SK-N-SH (cell line): ENCODE measurements at regions not wholly inside any gene's neighbourhood (a gene's known extent, or its start where the extent isn't known, plus 50 kb on each side); places are given as distances from the start of the nearest gene placed in this dataset.

Experiments used
- CTCF ChIA-PET: fragments of 300-600, 350-600 bp; formaldehyde crosslinking; extraction: SDS; loops from one replicate; lab custom pipeline; 2021; lab: Yijun Ruan, JAX
- POLR2A ChIA-PET: fragments of 350-600 bp; sonication (Branson Sonifier 250); formaldehyde crosslinking; extraction: SDS; loops from one replicate; lab custom pipeline; 2020; ENCODE audit warnings: antibody characterized with exemption, inconsistent platforms; lab: Yijun Ruan, JAX
- DNase-seq: peaks from one replicate; pipeline ENCODE4 v3.0.0; 2012
- H2AFZ ChIP-seq: fragments of 200-600 bp; sonication (generic); 2 replicates; pipeline ENCODE4 v1.8.1; 2016; ENCODE audit warnings: antibody characterized with exemption, mild to moderate bottlenecking, low read depth
- H3F3A ChIP-seq: fragments of 200-600 bp; sonication (generic); replicated peaks from 2 replicates; pipeline ENCODE3; 2016; ENCODE audit warnings: antibody characterized with exemption, mild to moderate bottlenecking; ENCODE audit not compliant: insufficient read depth
- H3K27ac ChIP-seq, 2 experiments: fragments of 200-500 bp in 1 of 2; fragments of 200-600 bp in 1 of 2; sonication (Bioruptor generic) in 1 of 2; sonication (generic), shearing (Covaris generic) in 1 of 2; 2 replicates each; pipeline versions ENCODE4 v1.5.1 to v1.6.1; 2014 to 2016; ENCODE audit warnings: low read depth in 2 of 2, inconsistent platforms in 1 of 2, low read length in 1 of 2, mild to moderate bottlenecking in 1 of 2, mixed read lengths in 1 of 2
- H3K27me3 ChIP-seq: fragments of 200-600 bp; sonication (generic), shearing (Covaris generic); 2 replicates; pipeline ENCODE4 v1.6.1; 2016; ENCODE audit warnings: mixed run types; ENCODE audit not compliant: insufficient read depth
- H3K36me3 ChIP-seq, 2 experiments: fragments of 200-500 bp in 1 of 2; fragments of 200-600 bp in 1 of 2; sonication (Bioruptor generic) in 1 of 2; sonication (generic) in 1 of 2; replicated peaks in 1 of 2; 2 replicates each; pipeline versions ENCODE3 to v1.5.1; 2014 to 2016; ENCODE audit warnings: low read length in 1 of 2, mild to moderate bottlenecking in 1 of 2; ENCODE audit not compliant: insufficient read depth in 2 of 2, control insufficient read depth in 1 of 2
- H3K4me1 ChIP-seq, 2 experiments: fragments of 200-500 bp in 1 of 2; fragments of 200-600 bp in 1 of 2; sonication (Bioruptor generic) in 1 of 2; sonication (generic), shearing (Covaris generic) in 1 of 2; 2 replicates each; pipeline versions ENCODE4 v1.5.1 to v1.6.1; 2014 to 2016; ENCODE audit warnings: low read depth in 1 of 2, low read length in 1 of 2, mixed run types in 1 of 2; ENCODE audit not compliant: insufficient read depth in 2 of 2, control insufficient read depth in 1 of 2
- H3K4me2 ChIP-seq: fragments of 200-600 bp; sonication (generic), shearing (Covaris generic); 2 replicates; pipeline ENCODE4 v1.6.1; 2017; ENCODE audit warnings: mixed run types
- H3K4me3 ChIP-seq, 2 experiments: fragments of 200-500 bp in 1 of 2; fragments of 200-600 bp in 1 of 2; sonication (Bioruptor generic) in 1 of 2; sonication (generic), shearing (Covaris generic) in 1 of 2; 2 replicates each; pipeline versions ENCODE4 v1.5.1 to v1.8.1; 2014 to 2016; ENCODE audit warnings: low read depth in 2 of 2, inconsistent platforms in 1 of 2, low read length in 1 of 2, mild to moderate bottlenecking in 1 of 2, mixed read lengths in 1 of 2, moderate library complexity in 1 of 2
- H3K79me2 ChIP-seq: fragments of 200-600 bp; sonication (generic); 2 replicates; pipeline ENCODE4 v1.8.1; 2017; ENCODE audit warnings: mild to moderate bottlenecking; ENCODE audit not compliant: insufficient read depth
- H3K9ac ChIP-seq: fragments of 200-600 bp; sonication (generic); 2 replicates; pipeline ENCODE4 v1.6.1; 2017; ENCODE audit warnings: mixed run types
- H3K9me2 ChIP-seq: fragments of 200-600 bp; sonication (generic); 2 replicates; pipeline ENCODE4 v1.6.1; 2017; ENCODE audit warnings: mixed run types
- H3K9me3 ChIP-seq: fragments of 200-600 bp; sonication (generic); 2 replicates; pipeline ENCODE4 v1.6.1; 2017; ENCODE audit warnings: mixed run types, mild to moderate bottlenecking, moderate library complexity
- H4K20me1 ChIP-seq: fragments of 200-600 bp; sonication (generic); 2 replicates; pipeline ENCODE4 v1.6.1; 2017; ENCODE audit warnings: mild to moderate bottlenecking, mixed run types; ENCODE audit not compliant: insufficient read depth
- CHD2 ChIP-seq: fragments of 150-350 bp; IDR thresholded peaks from 2 replicates; pipeline ENCODE4 v1.6.1; 2018; ENCODE audit warnings: low read length; ENCODE audit not compliant: partially characterized antibody
- CTCF ChIP-seq: fragments of 200-600 bp; sonication (generic); IDR thresholded peaks from 2 replicates; pipeline ENCODE4 v1.6.1; 2017; ENCODE audit warnings: antibody characterized with exemption, mild to moderate bottlenecking, moderate library complexity
- FOSL2 ChIP-seq: IDR thresholded peaks from 2 replicates; pipeline ENCODE4 v1.4.0; 2012; ENCODE audit warnings: low read depth, mild to moderate bottlenecking, moderate library complexity, borderline replicate concordance
- FOXJ3 ChIP-seq: sonication (generic); formaldehyde crosslinking; IDR thresholded peaks from 2 replicates; pipeline ENCODE4 v1.5.1; 2020; ENCODE audit warnings: mild to moderate bottlenecking, missing genetic modification reagents
- GATA2 ChIP-seq: sonication (generic); formaldehyde crosslinking; IDR thresholded peaks from 2 replicates; pipeline ENCODE4 v1.5.0; 2020; ENCODE audit warnings: mild to moderate bottlenecking, missing genetic modification reagents
- JUND ChIP-seq: IDR thresholded peaks from 2 replicates; pipeline ENCODE4 v1.4.0; 2012
- MAX ChIP-seq: IDR thresholded peaks from 2 replicates; pipeline ENCODE4 v1.4.0; 2012; ENCODE audit warnings: low read depth
- MEF2A ChIP-seq: IDR thresholded peaks from 2 replicates; pipeline ENCODE4 v1.4.0; 2012; ENCODE audit warnings: low read depth, borderline replicate concordance
- NRF1 ChIP-seq: IDR thresholded peaks from 2 replicates; pipeline ENCODE4 v1.6.1; 2012; ENCODE audit warnings: low read depth, mild to moderate bottlenecking, low read length
- PBX3 ChIP-seq: IDR thresholded peaks from 2 replicates; pipeline ENCODE4; 2012
- POLR2AphosphoS5 ChIP-seq: IDR thresholded peaks from 2 replicates; pipeline ENCODE4 v1.6.1; 2012; ENCODE audit warnings: low read depth, low read length
- RAD21 ChIP-seq: IDR thresholded peaks from 2 replicates; pipeline ENCODE4 v1.6.1; 2012; ENCODE audit warnings: mild to moderate bottlenecking, low read length
- RCOR1 ChIP-seq: fragments of 150-350 bp; IDR thresholded peaks from 2 replicates; pipeline ENCODE4 v1.6.1; 2017; ENCODE audit warnings: antibody characterized with exemption, low read length
- SIN3A ChIP-seq: IDR thresholded peaks from 2 replicates; pipeline ENCODE4 v1.6.1; 2012; ENCODE audit warnings: low read depth, mild to moderate bottlenecking, low read length, moderate library complexity, borderline replicate concordance
- SMC3 ChIP-seq: IDR thresholded peaks from 2 replicates; pipeline ENCODE4 v1.6.1; 2012; ENCODE audit warnings: low read depth, low read length, improper control_type of control experiment
- WGBS: methylation state at CpG from one replicate; pipeline ENCODE4 v1.1.6; 2017; ENCODE audit warnings: low lambda C conversion rate; 5-methylcytosine and 5-hydroxymethylcytosine counted together
- TF ChIP-seq, protein P1 (sequence below): fragments of 150-350 bp; IDR thresholded peaks from 2 replicates; pipeline ENCODE4 v1.6.1; 2016; ENCODE audit warnings: mild to moderate bottlenecking, low read depth, low read length
- TF ChIP-seq, protein P2 (sequence below): IDR thresholded peaks from 2 replicates; pipeline ENCODE4 v1.4.0; 2012; ENCODE audit warnings: low read depth, borderline replicate concordance

GRCh38 chr2:53485021-53485728, 282.4 kb upstream of the CHAC2 start:
- Histone ChIP-seq H3K27me3 (no peaks in the 10 kb centered on the region; the same call in 1 of the 2 replicates), H3K4me1 (no peaks in the 10 kb centered on the region), H3K4me3 (no peak overlapping the region), H3K9me2 (no peaks in the 10 kb centered on the region), H4K20me1 (no peaks in the 10 kb centered on the region), H3K79me2 (no peaks in the 10 kb centered on the region), H3K9me3 (no peaks in the 10 kb centered on the region), H3K36me3 (no peaks in the 10 kb centered on the region), H3F3A (no peaks in the 10 kb centered on the region), H3K4me2 (no peak overlapping the region), H3K27ac (no peak overlapping the region), H2AFZ (no peak overlapping the region), H3K9ac (no peak overlapping the region)
- no peak for TF ChIP-seq GATA2 (CRISPR knock-in tag)
- TF ChIP-seq, protein P1, sequence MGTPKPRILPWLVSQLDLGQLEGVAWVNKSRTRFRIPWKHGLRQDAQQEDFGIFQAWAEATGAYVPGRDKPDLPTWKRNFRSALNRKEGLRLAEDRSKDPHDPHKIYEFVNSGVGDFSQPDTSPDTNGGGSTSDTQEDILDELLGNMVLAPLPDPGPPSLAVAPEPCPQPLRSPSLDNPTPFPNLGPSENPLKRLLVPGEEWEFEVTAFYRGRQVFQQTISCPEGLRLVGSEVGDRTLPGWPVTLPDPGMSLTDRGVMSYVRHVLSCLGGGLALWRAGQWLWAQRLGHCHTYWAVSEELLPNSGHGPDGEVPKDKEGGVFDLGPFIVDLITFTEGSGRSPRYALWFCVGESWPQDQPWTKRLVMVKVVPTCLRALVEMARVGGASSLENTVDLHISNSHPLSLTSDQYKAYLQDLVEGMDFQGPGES = no peak
- no peak for TF ChIP-seq RCOR1
- TF ChIP-seq RAD21 = no peak
- no peak for TF ChIP-seq FOSL2
- TF ChIP-seq, protein P2, sequence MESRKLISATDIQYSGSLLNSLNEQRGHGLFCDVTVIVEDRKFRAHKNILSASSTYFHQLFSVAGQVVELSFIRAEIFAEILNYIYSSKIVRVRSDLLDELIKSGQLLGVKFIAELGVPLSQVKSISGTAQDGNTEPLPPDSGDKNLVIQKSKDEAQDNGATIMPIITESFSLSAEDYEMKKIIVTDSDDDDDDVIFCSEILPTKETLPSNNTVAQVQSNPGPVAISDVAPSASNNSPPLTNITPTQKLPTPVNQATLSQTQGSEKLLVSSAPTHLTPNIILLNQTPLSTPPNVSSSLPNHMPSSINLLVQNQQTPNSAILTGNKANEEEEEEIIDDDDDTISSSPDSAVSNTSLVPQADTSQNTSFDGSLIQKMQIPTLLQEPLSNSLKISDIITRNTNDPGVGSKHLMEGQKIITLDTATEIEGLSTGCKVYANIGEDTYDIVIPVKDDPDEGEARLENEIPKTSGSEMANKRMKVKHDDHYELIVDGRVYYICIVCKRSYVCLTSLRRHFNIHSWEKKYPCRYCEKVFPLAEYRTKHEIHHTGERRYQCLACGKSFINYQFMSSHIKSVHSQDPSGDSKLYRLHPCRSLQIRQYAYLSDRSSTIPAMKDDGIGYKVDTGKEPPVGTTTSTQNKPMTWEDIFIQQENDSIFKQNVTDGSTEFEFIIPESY = no peak
- TF ChIP-seq CHD2 = no peak
- no peak for TF ChIP-seq NRF1
- TF ChIP-seq PBX3 = no peak
- no peak for TF ChIP-seq MAX
- POLR2A ChIA-PET = no interaction called here
- CTCF ChIA-PET = no interaction called here
- 16% methylated on average over 3 of the region's 3 CpGs for WGBS
- no peak for DNase-seq

GRCh38 chr2:53484531-53484930, 283.1 kb upstream of the CHAC2 start:
- H3K27ac ChIP-seq = no peak overlapping the region
- no peaks in the 10 kb centered on the region for H3K4me1 ChIP-seq
- no peak overlapping the region for H3K4me2 ChIP-seq
- no peaks in the 10 kb centered on the region for H3K79me2 ChIP-seq
- ChIA-PET CTCF (no interaction called here), POLR2A (no interaction called here)
- H4K20me1 ChIP-seq = no peaks in the 10 kb centered on the region
- no peak overlapping the region for H3K4me3 ChIP-seq
- H3K36me3 ChIP-seq = no peaks in the 10 kb centered on the region
- DNase-seq = no peak
- WGBS = 37% methylated on average over 4 of the region's 4 CpGs
- H3K27me3 ChIP-seq = no peaks in the 10 kb centered on the region
- no peaks in the 10 kb centered on the region for H3K9me3 ChIP-seq
- H3F3A ChIP-seq = no peaks in the 10 kb centered on the region
- H2AFZ ChIP-seq = no peak overlapping the region
- H3K9ac ChIP-seq = no peak overlapping the region
- H3K9me2 ChIP-seq = no peaks in the 10 kb centered on the region
- TF ChIP-seq FOXJ3 (CRISPR knock-in tag) = no peak
- TF ChIP-seq SIN3A = no peak
- no peak for TF ChIP-seq MEF2A
- no peak for TF ChIP-seq JUND
- no peak for TF ChIP-seq CTCF
- no peak for TF ChIP-seq POLR2AphosphoS5
- TF ChIP-seq SMC3 = no peak
- TF ChIP-seq RAD21 = no peak
- no peak for TF ChIP-seq CHD2
